Mesothelial cell of epicardium (in vitro differentiated cells): ENCODE measurements at regions not wholly inside any gene's neighbourhood (a gene's known extent, or its start where the extent isn't known, plus 50 kb on each side); places are given as distances from the start of the nearest gene placed in this dataset.

ENCODE experiments used
- DNase-seq, 2 experiments: peaks; one replicate each; pipeline ENCODE4 v3.0.0; 2021; ENCODE audit warnings: low spot score in 2 of 2; ENCODE audit not compliant: unreplicated experiment in 2 of 2
- H3K27ac Mint-ChIP-seq: 2 replicates; pipeline ENCODE4 v1.8.0; 2021; ENCODE audit warnings: mixed read lengths
- H3K27me3 Mint-ChIP-seq: 2 replicates; pipeline ENCODE4 v1.8.0; 2021; ENCODE audit warnings: low read depth, mixed read lengths
- H3K36me3 Mint-ChIP-seq: 2 replicates; pipeline ENCODE4 v1.8.0; 2021; ENCODE audit warnings: mixed read lengths
- H3K4me1 Mint-ChIP-seq: 2 replicates; pipeline ENCODE4 v1.8.0; 2021; ENCODE audit warnings: mixed read lengths
- H3K4me3 Mint-ChIP-seq: 2 replicates; pipeline ENCODE4 v1.8.0; 2021; ENCODE audit warnings: mild to moderate bottlenecking, moderate library complexity, mixed read lengths
- H3K9me3 Mint-ChIP-seq: 2 replicates; pipeline ENCODE4 v1.8.0; 2021; ENCODE audit warnings: mixed read lengths
- CTCF ChIP-seq: fragments of 200-600 bp; sonication (generic); IDR thresholded peaks from one replicate; pipeline ENCODE4 v1.5.0; 2021; ENCODE audit warnings: antibody characterized with exemption; ENCODE audit not compliant: unreplicated experiment

- H3K4me3 Mint-ChIP-seq = no peak overlapping the region
Observed at GRCh38 chr13:84744203-84744602, 861.9 kb upstream of the SLITRK1 start.

GRCh38 chr13:84741253-84741652, 859.0 kb upstream of the SLITRK1 start:
- Mint-ChIP-seq H3K27me3 (no peaks in the 10 kb centered on the region), H3K4me3 (no peak overlapping the region), H3K27ac (no peak overlapping the region), H3K4me1 (peaks cover 4% of the 10 kb centered on the region), H3K36me3 (no peaks in the 10 kb centered on the region), H3K9me3 (no peaks in the 10 kb centered on the region)
- no peak for TF ChIP-seq CTCF
- DNase-seq = no peak

More at GRCh38 chr13:84744203-84744602, 861.9 kb upstream of the SLITRK1 start:
- no peak for DNase-seq
- TF ChIP-seq CTCF = no peak
- Mint-ChIP-seq H3K4me1 (peaks cover 4% of the 10 kb centered on the region), H3K27me3 (no peaks in the 10 kb centered on the region), H3K27ac (no peak overlapping the region), H3K36me3 (no peaks in the 10 kb centered on the region), H3K9me3 (no peaks in the 10 kb centered on the region)

- no peaks in the 10 kb centered on the region for H3K36me3 Mint-ChIP-seq
- H3K4me1 Mint-ChIP-seq = peaks cover 4% of the 10 kb centered on the region
- DNase-seq = no peak
- H3K4me3 Mint-ChIP-seq = no peak overlapping the region
- TF ChIP-seq CTCF = no peak
- H3K27me3 Mint-ChIP-seq = no peaks in the 10 kb centered on the region
- no peaks in the 10 kb centered on the region for H3K9me3 Mint-ChIP-seq
- no peak overlapping the region for H3K27ac Mint-ChIP-seq
Observed at GRCh38 chr13:84739021-84739420, 856.7 kb upstream of the SLITRK1 start.

DNA sequence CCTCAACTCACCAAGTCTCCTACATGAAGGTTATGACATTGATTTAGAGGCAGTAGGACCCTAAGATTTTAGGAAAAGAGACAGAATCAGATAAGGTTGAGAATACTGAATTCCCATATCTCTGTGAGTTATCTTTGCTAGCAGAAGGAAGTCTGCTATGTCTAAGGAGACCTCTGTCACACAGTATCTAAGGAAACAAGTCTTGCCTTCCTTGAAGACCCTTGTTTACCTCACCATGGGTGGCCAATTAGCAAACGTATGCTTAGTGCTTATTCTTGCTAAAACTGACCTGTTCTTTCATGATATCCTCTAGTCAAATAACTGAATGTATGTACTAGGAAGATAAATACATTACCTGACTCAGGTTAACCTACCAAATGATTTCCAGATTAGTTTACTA, 855.4 kb upstream of the SLITRK1 start:
- no peaks in the 10 kb centered on the region for H3K9me3 Mint-ChIP-seq
- no peaks in the 10 kb centered on the region for H3K36me3 Mint-ChIP-seq
- TF ChIP-seq CTCF = no peak
- H3K27me3 Mint-ChIP-seq = no peaks in the 10 kb centered on the region
- no peak overlapping the region for H3K4me3 Mint-ChIP-seq
- no peak overlapping the region for H3K27ac Mint-ChIP-seq
- H3K4me1 Mint-ChIP-seq = peaks cover 4% of the 10 kb centered on the region
- no peak for DNase-seq

DNA sequence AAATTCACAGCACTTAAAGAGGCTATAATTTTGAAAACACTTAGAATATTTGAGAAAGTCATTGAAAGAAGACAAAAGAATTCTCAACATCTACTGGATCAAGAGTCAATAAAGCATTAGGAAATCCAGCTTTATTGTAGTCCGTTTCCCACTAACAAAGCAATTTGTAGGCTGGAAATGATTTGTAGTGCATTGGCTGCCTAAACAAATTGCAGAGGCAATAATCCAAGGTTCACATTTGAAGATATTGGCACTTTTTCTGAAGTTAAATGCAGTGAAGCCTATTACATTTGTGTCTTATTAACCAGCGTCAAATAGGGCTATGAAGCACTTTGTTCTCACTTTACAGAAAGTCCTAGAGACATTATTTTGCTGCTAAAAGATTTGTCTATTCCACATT, 848.1 kb upstream of the SLITRK1 start:
- H3K36me3 Mint-ChIP-seq = no peaks in the 10 kb centered on the region
- no peak for DNase-seq
- H3K9me3 Mint-ChIP-seq = no peaks in the 10 kb centered on the region
- TF ChIP-seq CTCF = no peak
- no peak overlapping the region for H3K27ac Mint-ChIP-seq
- H3K27me3 Mint-ChIP-seq = no peaks in the 10 kb centered on the region
- no peak overlapping the region for H3K4me3 Mint-ChIP-seq
- H3K4me1 Mint-ChIP-seq = no peaks in the 10 kb centered on the region

DNA sequence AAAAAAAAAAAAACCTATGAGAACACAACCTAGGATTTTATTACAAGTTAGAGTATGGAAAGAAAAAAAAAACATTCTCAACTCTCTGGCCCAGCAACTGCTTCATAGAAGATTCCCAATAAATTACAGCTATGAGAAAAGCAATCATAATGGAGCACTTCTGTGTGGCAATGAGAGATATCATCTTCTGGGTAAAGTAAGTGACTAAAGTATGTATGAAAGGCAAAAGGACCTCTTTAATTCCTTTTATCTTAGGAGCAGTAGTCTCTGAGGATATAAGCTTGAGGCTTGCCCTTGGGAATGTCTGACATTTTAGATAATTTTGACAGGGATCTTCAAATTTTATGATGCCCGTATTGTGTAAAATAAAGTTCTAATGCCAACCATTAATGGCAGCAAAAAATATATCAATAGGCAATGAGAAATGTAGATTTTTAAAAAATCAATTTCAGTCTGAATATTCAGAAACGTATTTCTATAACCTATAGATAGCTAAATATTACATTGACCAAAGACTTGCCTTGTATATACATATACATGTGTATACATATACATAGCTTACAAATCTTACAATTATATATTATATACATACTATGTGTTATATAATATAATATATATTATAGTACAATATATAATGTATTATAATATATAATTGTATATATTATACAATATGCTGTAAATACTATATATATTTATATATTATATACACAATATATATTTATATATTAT, 823.9 kb upstream of the SLITRK1 start:
- DNase-seq = no peak
- H3K4me3 Mint-ChIP-seq = no peak overlapping the region
- H3K27me3 Mint-ChIP-seq = no peaks in the 10 kb centered on the region
- TF ChIP-seq CTCF = no peak
- no peak overlapping the region for H3K27ac Mint-ChIP-seq
- no peaks in the 10 kb centered on the region for H3K36me3 Mint-ChIP-seq
- peaks cover 9% of the 10 kb centered on the region for H3K9me3 Mint-ChIP-seq
- no peaks in the 10 kb centered on the region for H3K4me1 Mint-ChIP-seq
